NT2/D1 (cell line): ENCODE measurements at regions not wholly inside any gene's neighbourhood (a gene's known extent, or its start where the extent isn't known, plus 50 kb on each side); places are given as distances from the start of the nearest gene placed in this dataset.
"Not testable (repeated sequence)": the region's sequence is repeated elsewhere in the genome, so short reads cannot be mapped to it uniquely, and the experiment has no call there.

Experiments
- DNase-seq: peaks from one replicate; pipeline ENCODE4 v3.0.0-alpha.2; 2011; ENCODE audit warnings: low read depth, low spot score
- H3K27me3 ChIP-seq: 2 replicates; pipeline ENCODE4 v1.6.0; 2011; ENCODE audit warnings: mild to moderate bottlenecking; ENCODE audit not compliant: insufficient read length, insufficient read depth
- H3K36me3 ChIP-seq: 2 replicates; pipeline ENCODE4 v1.6.1; 2011; ENCODE audit warnings: mild to moderate bottlenecking, low read length, mixed read lengths; ENCODE audit not compliant: insufficient read depth, insufficient read length
- H3K4me1 ChIP-seq: 2 replicates; pipeline ENCODE4 v1.5.1; 2011; ENCODE audit not compliant: insufficient read depth, insufficient read length
- H3K4me3 ChIP-seq: 2 replicates; pipeline ENCODE4 v1.5.1; 2011; ENCODE audit warnings: low read depth; ENCODE audit not compliant: insufficient read length
- H3K9ac ChIP-seq: 2 replicates; pipeline ENCODE4 v1.6.0; 2011; ENCODE audit warnings: low read depth; ENCODE audit not compliant: insufficient read length
- H3K9me3 ChIP-seq: 2 replicates; pipeline ENCODE4 v1.5.1; 2011; ENCODE audit warnings: mild to moderate bottlenecking, low read length; ENCODE audit not compliant: insufficient read depth
- SUZ12 ChIP-seq: IDR thresholded peaks from 2 replicates; pipeline ENCODE4 v1.6.1; 2011; ENCODE audit not compliant: insufficient read length, insufficient read depth; ENCODE audit errors: extremely low read depth
- YY1 ChIP-seq: IDR thresholded peaks from 2 replicates; pipeline ENCODE4 v1.6.1; 2011; ENCODE audit not compliant: insufficient read length, insufficient read depth
- ZNF274 ChIP-seq: IDR thresholded peaks from 2 replicates; pipeline ENCODE4 v1.6.1; 2011; ENCODE audit warnings: mild to moderate bottlenecking, low read depth, low read length

DNA sequence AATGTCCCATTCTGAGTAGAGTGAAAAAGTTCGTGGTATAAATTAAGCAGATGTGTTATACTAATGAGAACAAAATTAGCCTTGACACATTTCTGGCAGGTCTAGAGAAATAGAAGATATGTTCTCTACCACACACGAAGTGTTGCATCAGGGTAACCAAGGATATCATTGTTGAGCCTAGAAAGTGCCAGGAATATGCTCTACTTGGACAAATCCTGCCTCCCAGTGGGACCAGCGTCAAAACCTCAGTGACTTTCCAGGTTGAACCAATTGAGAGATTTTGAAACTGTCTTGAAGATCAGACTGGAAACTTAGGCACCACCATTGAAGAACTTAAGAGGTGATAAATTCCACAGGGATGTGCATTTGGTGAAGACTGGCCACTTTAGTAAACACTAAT lies 115.9 kb downstream of the HPGD start:
- H3K36me3 ChIP-seq, result no peaks in the 10 kb centered on the region
- DNase-seq, result no peak
- H3K4me1 ChIP-seq, result no peaks in the 10 kb centered on the region
- no peaks in the 10 kb centered on the region for H3K9me3 ChIP-seq
- H3K4me3 ChIP-seq, result no peak overlapping the region
- no peak for TF ChIP-seq SUZ12
- no peak for TF ChIP-seq YY1
- no peak for TF ChIP-seq ZNF274
- H3K9ac ChIP-seq, result no peak overlapping the region
- no peaks in the 10 kb centered on the region for H3K27me3 ChIP-seq

GRCh38 chr4:174405923-174406322 lies 116.4 kb downstream of the HPGD start:
- no peaks in the 10 kb centered on the region for H3K4me1 ChIP-seq
- no peaks in the 10 kb centered on the region for H3K27me3 ChIP-seq
- DNase-seq, result no peak
- no peaks in the 10 kb centered on the region for H3K36me3 ChIP-seq
- H3K9ac ChIP-seq, result no peak overlapping the region
- no peaks in the 10 kb centered on the region for H3K9me3 ChIP-seq
- no peak for TF ChIP-seq ZNF274
- no peak for TF ChIP-seq SUZ12
- no peak for TF ChIP-seq YY1
- no peak overlapping the region for H3K4me3 ChIP-seq

DNA sequence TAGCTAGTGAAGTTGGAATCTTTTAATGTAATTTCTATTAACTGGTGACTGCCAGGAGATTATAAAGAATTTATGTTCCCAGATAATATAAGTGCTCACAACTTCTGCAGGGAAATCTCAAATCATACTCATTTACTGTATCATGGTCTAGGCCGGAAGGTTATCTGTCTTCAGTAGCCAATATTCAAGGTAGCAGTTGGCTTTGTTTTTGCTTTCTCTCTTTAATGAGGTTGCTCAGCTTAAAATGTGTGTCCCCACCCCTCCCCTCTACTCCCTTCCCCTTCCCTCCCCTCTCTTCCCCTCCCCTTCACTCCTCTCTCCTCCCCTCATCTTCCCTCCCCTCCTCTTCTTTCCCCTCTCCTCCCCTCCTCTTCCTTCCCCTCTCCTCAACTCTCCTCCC lies 117.6 kb downstream of the HPGD start:
- Histone ChIP-seq H3K36me3 (no peaks in the 10 kb centered on the region), H3K9ac (no peak overlapping the region), H3K4me1 (no peaks in the 10 kb centered on the region), H3K9me3 (no peaks in the 10 kb centered on the region; the same call in 1 of the 2 replicates), H3K27me3 (no peaks in the 10 kb centered on the region), H3K4me3 (no peak overlapping the region)
- no peak for DNase-seq
- no peak for TF ChIP-seq ZNF274
- no peak for TF ChIP-seq SUZ12
- TF ChIP-seq YY1, result no peak

DNA sequence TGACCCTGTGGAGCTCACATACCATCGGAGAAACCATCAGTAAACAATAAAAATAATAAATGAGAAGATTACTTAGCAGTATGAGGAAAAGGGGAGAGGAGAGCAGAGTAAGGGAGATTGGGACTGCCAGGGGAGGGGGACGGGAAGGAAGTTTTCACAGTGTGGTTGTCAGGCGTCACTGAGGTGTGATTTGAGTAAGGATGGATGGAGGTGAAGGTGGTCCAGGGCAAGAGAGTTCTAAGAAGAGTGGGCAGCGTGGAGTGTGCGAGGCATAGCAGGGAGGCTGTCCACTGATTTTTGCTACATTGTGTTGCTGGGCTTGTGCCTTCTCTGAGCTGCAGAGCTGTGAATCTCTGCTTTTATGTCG lies 119.1 kb downstream of the HPGD start:
- TF ChIP-seq ZNF274 (no peak), SUZ12 (no peak), YY1 (no peak)
- Histone ChIP-seq H3K9ac (no peak overlapping the region), H3K36me3 (no peaks in the 10 kb centered on the region), H3K27me3 (no peaks in the 10 kb centered on the region), H3K4me1 (no peaks in the 10 kb centered on the region), H3K9me3 (no peaks in the 10 kb centered on the region; the same call in 1 of the 2 replicates), H3K4me3 (no peak overlapping the region)
- DNase-seq, result no peak

DNA sequence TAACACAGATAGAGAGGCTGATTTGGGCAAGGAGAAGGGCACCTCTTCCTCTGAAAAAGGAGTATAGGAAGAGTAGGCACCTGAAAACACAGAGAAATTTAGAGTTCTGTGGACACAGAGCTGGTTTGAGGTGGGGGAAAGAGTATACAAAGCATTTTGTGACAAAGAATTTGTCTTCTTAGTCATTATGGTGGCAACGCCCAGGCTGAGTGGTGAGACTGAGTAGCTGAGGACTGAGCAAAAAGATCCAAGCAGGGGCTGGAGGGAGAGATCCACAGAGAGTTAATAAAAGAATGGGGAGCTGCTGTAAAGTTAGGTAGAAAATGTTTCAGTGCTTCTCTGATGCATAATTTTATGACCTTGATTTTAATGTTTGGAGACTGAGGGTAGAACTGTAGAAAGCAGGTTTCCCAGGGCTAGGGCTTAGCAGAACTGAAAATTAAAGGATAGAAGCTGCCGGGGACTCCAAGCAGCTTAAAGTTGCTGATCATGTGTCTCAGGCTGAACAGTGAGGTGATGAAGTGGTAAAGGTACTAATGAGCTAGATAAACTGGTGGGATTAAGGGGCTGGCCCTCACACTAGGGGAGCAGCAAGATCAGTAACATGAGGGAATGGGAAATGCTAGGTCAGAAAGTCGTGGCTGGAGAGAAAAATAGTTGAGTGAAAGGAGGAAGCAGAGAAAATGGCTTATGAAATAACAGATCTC lies 118.9 kb downstream of the CEP44 start:
- H3K4me1 ChIP-seq, result no peaks in the 10 kb centered on the region
- H3K9ac ChIP-seq, result no peak overlapping the region
- no peaks in the 10 kb centered on the region for H3K27me3 ChIP-seq
- no peaks in the 10 kb centered on the region; the same call in 1 of the 2 replicates for H3K9me3 ChIP-seq
- no peak for DNase-seq
- TF ChIP-seq SUZ12 (no peak), YY1 (no peak), ZNF274 (no peak)
- H3K4me3 ChIP-seq, result no peak overlapping the region
- H3K36me3 ChIP-seq, result no peaks in the 10 kb centered on the region

DNA sequence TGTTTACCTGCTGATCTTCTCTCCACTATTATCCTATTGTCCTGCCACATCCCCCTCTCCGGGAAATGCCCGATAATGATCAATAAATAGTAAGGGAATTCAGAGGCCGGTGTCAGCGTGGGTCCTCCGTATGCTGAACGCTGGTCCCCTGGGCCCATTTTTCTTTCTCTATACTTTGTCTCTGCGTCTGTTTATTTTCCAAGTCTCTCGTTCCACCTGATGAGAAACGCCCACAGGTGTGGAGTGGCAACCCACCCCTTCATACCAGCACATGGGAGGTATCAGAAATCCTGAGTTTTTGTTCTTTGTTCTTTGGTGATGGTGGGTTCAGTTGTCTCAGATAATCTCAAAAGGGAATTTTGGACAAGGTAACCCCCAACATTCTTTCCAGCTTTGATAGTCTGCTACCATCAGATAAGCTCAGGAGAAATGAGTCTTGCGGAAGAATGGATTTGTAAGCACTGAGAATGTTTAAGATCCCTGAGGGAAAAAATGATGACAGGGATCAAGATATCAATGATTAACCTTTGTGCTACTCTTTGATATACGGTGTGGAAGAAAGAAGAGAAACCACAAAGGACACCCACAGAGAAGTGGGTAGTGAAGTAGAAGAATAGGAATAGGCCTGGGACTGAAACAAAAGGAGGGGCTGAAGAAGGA lies 117.9 kb downstream of the CEP44 start:
- H3K9me3 ChIP-seq, result no peaks in the 10 kb centered on the region; the same call in 1 of the 2 replicates
- TF ChIP-seq ZNF274 (no peak), SUZ12 (no peak), YY1 (no peak)
- H3K4me3 ChIP-seq, result no peak overlapping the region
- H3K27me3 ChIP-seq, result no peaks in the 10 kb centered on the region
- no peaks in the 10 kb centered on the region for H3K36me3 ChIP-seq
- DNase-seq, result no peak
- H3K4me1 ChIP-seq, result no peaks in the 10 kb centered on the region
- no peak overlapping the region for H3K9ac ChIP-seq

DNA sequence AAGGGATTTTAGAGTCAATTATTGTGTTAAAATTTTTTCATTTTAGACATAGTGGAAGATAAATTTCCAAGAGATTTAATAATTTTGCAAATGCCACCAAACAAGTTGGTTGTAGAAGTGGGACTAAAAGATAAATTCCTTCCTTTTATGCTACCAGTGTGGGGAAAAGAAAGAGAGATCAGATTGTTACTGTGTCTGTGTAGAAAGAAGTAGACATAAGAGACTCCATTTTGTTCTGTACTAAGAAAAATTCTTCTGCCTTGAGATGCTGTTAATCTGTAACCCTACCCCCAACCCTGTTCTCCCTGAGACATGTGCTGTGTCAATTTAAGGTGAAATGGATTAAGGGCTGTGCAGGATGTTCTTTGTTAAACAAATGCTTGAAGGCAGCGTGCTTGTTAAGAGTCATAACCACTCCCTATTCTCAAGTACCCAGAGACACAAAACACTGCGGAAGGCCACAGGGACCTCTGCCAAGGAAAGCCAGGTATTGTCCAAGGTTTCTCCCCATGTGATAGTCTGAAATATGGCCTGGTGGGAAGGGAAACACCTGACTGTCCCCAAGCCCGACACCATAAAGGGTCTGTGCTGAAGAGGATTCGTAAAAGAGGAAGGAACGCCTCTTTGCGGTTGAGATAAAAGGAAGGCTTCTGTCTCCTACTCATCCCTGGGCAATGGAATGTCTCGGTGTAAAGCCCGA lies 117.0 kb downstream of the CEP44 start:
- H3K4me1 ChIP-seq, H3K27me3 ChIP-seq, H3K4me3 ChIP-seq, H3K36me3 ChIP-seq, H3K9ac ChIP-seq, H3K9me3 ChIP-seq: not testable (repeated sequence)
- peak; percentile 1 for DNase-seq

GRCh38 chr4:174398728-174399127 lies 115.0 kb downstream of the CEP44 start:
- Histone ChIP-seq H3K4me1 (no peaks in the 10 kb centered on the region), H3K36me3 (no peaks in the 10 kb centered on the region), H3K9ac (no peak overlapping the region), H3K27me3 (no peaks in the 10 kb centered on the region), H3K4me3 (no peak overlapping the region), H3K9me3 (no peaks in the 10 kb centered on the region; the same call in 1 of the 2 replicates)
- TF ChIP-seq YY1, result no peak
- TF ChIP-seq SUZ12, result no peak
- TF ChIP-seq ZNF274, result no peak
- DNase-seq, result no peak
